SW480 (cell line): ENCODE measurements at regions not wholly inside any gene's neighbourhood (a gene's known extent, or its start where the extent isn't known, plus 50 kb on each side); places are given as distances from the start of the nearest gene placed in this dataset.
A peak's percentile ranks its signal among the peaks of the same experiment; 100 is the strongest.
"Not testable (repeated sequence)": the region's sequence is repeated elsewhere in the genome, so short reads cannot be mapped to it uniquely, and the experiment has no call there.

Experiments
- DNase-seq: peaks from one replicate; pipeline ENCODE4 v3.0.0-alpha.2; 2016; ENCODE audit warnings: low spot score

GRCh38 chr17:70523426-70523825 is 354.1 kb downstream of the KCNJ2 start:
- peak; percentile 9 for DNase-seq

- DNase-seq: not testable (repeated sequence)
These were observed 355.7 kb downstream of the KCNJ2 start for GRCh38 chr17:70525035-70525434.

GRCh38 chr17:70525961-70526360 is 356.6 kb downstream of the KCNJ2 start:
- no peak for DNase-seq

GRCh38 chr17:70527364-70527888 is 358.1 kb downstream of the KCNJ2 start:
- no peak for DNase-seq

DNA sequence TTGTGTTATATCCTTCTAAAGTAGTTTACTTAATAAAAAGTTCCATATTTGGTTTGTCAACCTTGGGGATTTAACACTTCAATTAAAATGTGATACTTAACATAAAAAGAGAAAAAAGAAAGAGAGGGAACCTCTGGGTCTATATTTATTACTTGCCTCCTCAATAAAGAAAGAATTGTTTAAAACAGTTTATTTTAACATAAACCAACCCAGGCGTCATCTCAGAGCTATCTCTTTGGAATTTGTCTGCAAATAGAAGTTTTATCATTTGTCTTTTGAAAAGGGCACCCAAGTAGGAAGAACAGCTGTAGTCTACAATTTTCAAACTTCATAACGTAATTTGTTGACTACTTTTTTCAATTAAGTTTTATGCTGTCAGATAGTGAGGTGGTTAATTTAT is 364.1 kb downstream of the KCNJ2 start:
- DNase-seq: no peak

DNA sequence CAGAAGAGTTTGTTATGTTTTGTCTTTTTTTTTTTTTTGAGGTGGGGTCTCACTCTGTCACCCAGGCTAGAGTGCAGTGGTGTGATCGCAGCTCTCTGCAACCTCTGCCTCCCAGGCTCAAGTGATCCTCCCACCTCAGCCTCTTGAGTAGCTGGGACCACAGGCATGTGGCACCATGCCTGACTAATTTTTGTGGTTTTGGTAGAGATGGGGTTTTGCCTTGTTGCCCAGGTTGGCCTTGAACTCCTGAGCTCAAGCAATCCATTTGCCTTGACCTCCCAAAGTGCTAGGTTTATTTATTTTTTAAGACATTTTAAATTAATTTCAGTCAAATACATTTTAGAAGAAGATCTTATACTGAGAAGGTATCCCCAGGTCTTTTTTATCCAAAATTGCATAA is 366.7 kb downstream of the KCNJ2 start:
- no peak for DNase-seq

- no peak for DNase-seq
These were observed 370.0 kb downstream of the KCNJ2 start for GRCh38 chr17:70539132-70539924.

DNA sequence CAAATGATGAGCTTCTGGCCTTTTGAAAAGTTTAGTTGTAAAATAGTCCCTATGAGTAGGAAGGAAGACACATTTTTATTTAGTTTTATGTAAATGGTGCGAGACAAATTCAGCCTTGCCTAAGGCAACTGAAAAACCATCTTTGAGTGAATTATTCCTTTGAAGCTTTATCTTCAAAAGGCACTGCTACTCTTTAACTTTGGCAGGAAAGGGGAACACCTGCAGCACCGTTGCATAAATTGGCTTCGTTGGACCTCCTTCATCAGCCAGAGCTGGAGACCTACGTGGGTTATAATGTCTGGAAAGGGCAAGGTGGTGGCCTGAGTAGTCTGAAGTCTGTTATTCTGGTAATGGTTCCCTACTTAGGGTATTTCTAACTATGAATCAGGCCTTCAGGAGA is 373.5 kb downstream of the KCNJ2 start:
- DNase-seq: no peak

GRCh38 chr17:70544317-70544716 is 375.0 kb downstream of the KCNJ2 start:
- no peak for DNase-seq

DNA sequence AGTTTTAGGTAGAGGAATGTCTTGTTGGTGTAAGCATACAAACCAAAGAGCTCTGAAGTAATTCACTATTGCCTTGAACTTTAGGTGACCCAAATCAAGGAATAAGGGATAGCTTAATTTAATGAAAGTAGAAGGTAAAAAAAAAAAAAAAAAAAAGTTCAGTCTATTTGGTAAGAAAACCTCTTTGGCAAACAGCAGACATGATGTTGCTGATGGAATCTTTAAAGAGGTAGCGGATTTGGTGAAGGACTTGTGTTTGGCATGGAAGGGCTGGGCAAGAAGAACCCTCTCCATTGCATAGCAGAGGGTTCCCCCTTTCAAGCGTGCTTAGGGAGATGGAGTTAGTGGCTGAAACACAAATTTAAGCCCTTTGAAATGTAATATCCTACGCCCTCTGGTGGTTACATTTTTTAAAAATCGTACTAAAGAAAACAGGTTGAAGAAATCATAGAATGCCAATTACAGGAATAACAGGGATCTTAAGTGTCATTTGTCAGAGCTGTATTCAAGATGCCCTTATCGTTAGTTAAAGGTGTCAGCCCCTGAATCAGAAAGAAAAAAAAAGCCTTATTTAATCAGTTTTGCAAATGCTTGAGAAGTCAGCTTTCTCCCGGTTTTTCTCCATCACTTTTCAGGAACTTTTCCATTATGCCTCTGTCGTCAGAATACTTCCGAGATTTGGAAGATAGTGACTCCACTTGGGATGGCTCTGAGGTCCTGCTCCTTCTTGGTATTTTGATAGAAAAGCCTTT is 383.1 kb downstream of the KCNJ2 start:
- peak; percentile 51 for DNase-seq

- no peak for DNase-seq
These were observed 383.6 kb downstream of the KCNJ2 start for GRCh38 chr17:70552982-70553334.

DNA sequence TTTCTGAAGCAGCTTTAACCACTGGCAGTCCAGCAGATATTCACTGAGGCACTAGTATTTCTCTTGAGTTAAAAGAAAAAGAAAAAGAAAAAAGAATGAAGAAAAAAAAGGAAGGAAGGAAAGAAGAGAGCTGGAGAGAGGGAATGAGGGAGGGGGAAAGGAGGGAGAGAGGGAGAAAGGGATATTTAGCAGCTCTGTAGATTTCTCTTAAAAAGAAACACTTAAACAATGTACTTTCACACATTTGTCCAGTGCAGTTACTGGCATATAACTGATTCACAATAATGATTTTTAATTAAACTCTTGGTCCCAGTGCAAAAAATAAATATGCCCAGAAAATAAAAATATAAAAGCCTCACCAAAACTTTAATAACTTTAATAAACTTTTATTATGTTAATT is 386.4 kb downstream of the KCNJ2 start:
- DNase-seq: no peak

DNA sequence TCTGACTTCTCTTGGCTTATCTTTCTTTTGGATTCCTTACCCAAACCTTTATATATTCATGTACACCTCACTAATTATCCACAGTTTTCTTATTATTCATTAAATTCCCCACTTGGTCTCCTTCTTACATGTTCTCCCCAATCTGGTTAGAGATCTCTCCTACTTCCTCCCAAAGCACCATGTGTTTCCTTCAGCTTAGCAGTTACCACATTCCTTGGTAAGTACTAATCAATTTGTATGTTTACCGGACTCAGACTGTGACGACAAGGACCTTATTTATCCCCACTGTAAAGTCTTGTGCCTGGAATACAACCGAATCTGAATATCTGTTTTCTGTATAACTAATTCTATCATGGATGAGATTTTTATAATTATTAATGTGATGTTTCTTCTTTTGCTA is 389.5 kb downstream of the KCNJ2 start:
- DNase-seq: no peak

- no peak for DNase-seq
These were observed 391.1 kb downstream of the KCNJ2 start for GRCh38 chr17:70560471-70560870.

- no peak for DNase-seq
These were observed 392.8 kb downstream of the KCNJ2 start for GRCh38 chr17:70562137-70562536.

- no peak for DNase-seq
These were observed 394.0 kb downstream of the KCNJ2 start for GRCh38 chr17:70563281-70563820.

DNA sequence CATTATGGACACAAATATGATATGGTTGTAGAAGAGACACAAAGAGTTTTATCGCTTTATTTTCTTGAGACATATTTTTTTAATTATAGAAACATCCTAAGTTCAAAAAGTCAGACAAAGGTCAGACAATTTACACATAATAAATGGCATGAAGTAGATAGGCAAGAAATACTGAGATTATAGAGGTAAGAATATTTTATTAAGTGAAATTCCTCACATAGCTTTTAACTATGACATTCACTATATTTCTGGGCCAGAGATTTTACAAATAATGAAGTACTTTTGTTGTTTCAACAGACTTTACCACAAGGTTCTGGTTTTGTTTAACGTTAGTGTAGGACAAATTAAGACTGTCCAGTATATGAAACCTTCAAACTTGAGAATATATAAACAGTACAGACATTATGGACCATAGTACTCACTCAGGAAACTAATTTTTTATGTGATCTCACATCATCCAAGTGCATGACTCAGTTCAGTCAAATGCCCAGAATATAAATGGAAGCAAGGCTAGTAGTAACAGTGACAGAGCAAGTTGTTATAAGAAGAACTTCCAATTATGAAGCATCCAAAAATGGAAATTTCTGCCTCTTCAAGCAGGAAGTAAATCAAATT is 394.8 kb downstream of the KCNJ2 start:
- no peak for DNase-seq

DNA sequence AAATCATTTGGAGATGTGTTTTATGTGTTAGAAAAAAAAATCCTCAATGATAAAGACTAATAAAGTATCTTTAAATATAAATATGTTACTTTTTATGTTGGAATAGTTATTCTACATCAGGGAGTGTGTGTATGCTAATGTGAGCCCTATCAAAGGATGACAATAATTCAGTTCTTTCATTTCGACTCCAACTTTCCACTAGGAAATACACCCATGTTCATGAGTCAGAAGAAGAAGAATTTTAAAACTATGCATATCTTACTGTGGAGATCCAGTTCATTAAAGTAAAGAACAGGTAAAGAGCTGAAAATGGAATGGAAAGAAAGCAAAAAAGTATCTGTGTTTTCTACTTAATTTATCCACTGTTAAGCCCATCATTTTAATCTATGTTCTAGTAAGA is 399.8 kb downstream of the KCNJ2 start:
- no peak for DNase-seq

- no peak for DNase-seq
These were observed 408.1 kb downstream of the KCNJ2 start for GRCh38 chr17:70577456-70577855.

GRCh38 chr17:70581459-70581858 is 412.1 kb downstream of the KCNJ2 start:
- DNase-seq: no peak

GRCh38 chr17:70582777-70583176 is 413.4 kb downstream of the KCNJ2 start:
- DNase-seq: no peak

- DNase-seq: no peak
These were observed 414.9 kb downstream of the KCNJ2 start for GRCh38 chr17:70584255-70584654.

DNA sequence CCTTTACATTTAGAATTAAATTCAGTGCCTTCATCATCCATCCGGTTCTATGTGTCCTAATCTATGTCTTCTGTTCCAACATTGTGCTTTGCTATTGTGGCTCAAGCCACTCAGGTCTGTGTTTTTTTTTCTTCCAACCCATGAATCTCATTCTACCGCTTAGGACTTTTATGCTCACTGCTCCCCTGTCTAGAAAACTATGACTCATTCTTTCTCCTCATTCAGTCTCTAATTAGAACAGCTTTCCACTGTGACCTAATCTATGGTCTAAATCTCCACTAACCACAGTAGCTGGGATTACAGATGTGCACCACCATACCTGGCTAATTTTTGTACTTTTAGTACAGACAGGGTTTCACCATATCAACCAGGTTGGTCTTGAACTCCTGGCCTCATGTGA is 418.7 kb downstream of the KCNJ2 start:
- no peak for DNase-seq
